Ovary (tissue), 7 donors: ENCODE measurements at regions not wholly inside any gene's neighbourhood (a gene's known extent, or its start where the extent isn't known, plus 50 kb on each side); places are given as distances from the start of the nearest gene placed in this dataset.

Experiments
- DNase-seq, 5 donors: peaks; one replicate each; pipeline ENCODE4 v3.0.0-alpha.2; 2019 to 2020
- H3K27ac ChIP-seq, 2 donors: fragments of 200-600 bp; one replicate each; pipeline versions ENCODE4 v1.5.1 to v1.8.0; 2019 to 2022
- H3K27me3 ChIP-seq: fragments of 200-600 bp; one replicate; pipeline ENCODE4 v1.8.0; 2022
- H3K36me3 ChIP-seq: fragments of 200-600 bp; sonication (generic); one replicate; pipeline ENCODE4 v1.5.1; 2019
- H3K4me1 ChIP-seq: one replicate; pipeline ENCODE4 v1.8.1; 2013; ENCODE audit warnings: mild to moderate bottlenecking, moderate library complexity; ENCODE audit not compliant: insufficient read depth
- H3K4me3 ChIP-seq: fragments of 200-600 bp; sonication (generic); one replicate; pipeline ENCODE4 v1.5.1; 2017
- H3K9me3 ChIP-seq, 2 donors: fragments of 200-600 bp in 1 of 2; sonication (generic) in 1 of 2; one replicate each; pipeline versions ENCODE4 v1.5.1 to v1.8.1; 2013 to 2019; ENCODE audit warnings: mild to moderate bottlenecking in 1 of 2, moderate library complexity in 1 of 2
- EP300 ChIP-seq: sonication (generic); formaldehyde crosslinking; IDR thresholded peaks from one replicate; pipeline ENCODE4 v1.6.1; 2017; ENCODE audit warnings: antibody characterized with exemption
- POLR2A ChIP-seq: fragments of 450-650 bp; IDR thresholded peaks from one replicate; pipeline ENCODE4 v1.6.1; 2017; ENCODE audit warnings: antibody characterized with exemption, mild to moderate bottlenecking, moderate library complexity
- WGBS, 3 donors: extraction: QIAGEN DNeasy Blood & Tissue Kit in 1 of 3; methylation state at CpG; one replicate each; pipeline versions ENCODE4 v1.1.5 to v1.1.7; 2013 to 2017; 5-methylcytosine and 5-hydroxymethylcytosine counted together
- intact Hi-C, 4 donors: fragments of 100-400 bp; cut with DNase I; formaldehyde crosslinking; loops; one replicate each; pipeline versions ENCODE4 v1.11.0 to v1.15.1; 2022 to 2023
- TF ChIP-seq, protein P1 (sequence below), 3 donors: fragments of 450-650 bp in 2 of 3; fragments of 200-600 bp in 1 of 3; IDR thresholded peaks; one replicate each; pipeline versions ENCODE4 v1.5.1 to v1.8.0; 2016 to 2022; ENCODE audit warnings: antibody characterized with exemption in 3 of 3, mild to moderate bottlenecking in 1 of 3
- donor health status: DM: no; HTN: no; CAD: no; lungs with moderate emphysema.
- donor health status: DM: no; HTN: no; CAD: no.
- donor health status: Bipolar disorder and iron deficiency.
- donor health status: DM: no; HTN: no; CAD: no.
- donor health status: DM: yes; HTN: yes; CAD: no.

- no peaks in the 10 kb centered on the region for H3K36me3 ChIP-seq
- WGBS, 3 donors, result 79 to 85% (median 79%) methylated on average over 5 of the region's 5 CpGs
- TF ChIP-seq POLR2A (no peak), EP300 (no peak)
- TF ChIP-seq, protein P1, sequence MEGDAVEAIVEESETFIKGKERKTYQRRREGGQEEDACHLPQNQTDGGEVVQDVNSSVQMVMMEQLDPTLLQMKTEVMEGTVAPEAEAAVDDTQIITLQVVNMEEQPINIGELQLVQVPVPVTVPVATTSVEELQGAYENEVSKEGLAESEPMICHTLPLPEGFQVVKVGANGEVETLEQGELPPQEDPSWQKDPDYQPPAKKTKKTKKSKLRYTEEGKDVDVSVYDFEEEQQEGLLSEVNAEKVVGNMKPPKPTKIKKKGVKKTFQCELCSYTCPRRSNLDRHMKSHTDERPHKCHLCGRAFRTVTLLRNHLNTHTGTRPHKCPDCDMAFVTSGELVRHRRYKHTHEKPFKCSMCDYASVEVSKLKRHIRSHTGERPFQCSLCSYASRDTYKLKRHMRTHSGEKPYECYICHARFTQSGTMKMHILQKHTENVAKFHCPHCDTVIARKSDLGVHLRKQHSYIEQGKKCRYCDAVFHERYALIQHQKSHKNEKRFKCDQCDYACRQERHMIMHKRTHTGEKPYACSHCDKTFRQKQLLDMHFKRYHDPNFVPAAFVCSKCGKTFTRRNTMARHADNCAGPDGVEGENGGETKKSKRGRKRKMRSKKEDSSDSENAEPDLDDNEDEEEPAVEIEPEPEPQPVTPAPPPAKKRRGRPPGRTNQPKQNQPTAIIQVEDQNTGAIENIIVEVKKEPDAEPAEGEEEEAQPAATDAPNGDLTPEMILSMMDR (IDR thresholded peaks at IDR 0.05), result no peak
These were observed 269.9 kb upstream of the UBE2E2 start for GRCh38 chr3:22933051-22933840.

GRCh38 chr3:22933841-22934116 lies 269.3 kb upstream of the UBE2E2 start:
- TF ChIP-seq, protein P1 (IDR thresholded peaks at IDR 0.05), result no peak
- no peaks in the 10 kb centered on the region for H3K27me3 ChIP-seq
- H3K27ac ChIP-seq, result no peak overlapping the region
- no peaks in the 10 kb centered on the region for H3K36me3 ChIP-seq
- H3K9me3 ChIP-seq, result no peaks in the 10 kb centered on the region
- H3K4me1 ChIP-seq, result peaks cover 5% of the 10 kb centered on the region
- intact Hi-C loops, result no loop called here
- DNase-seq, result no peak
- H3K4me3 ChIP-seq, result no peak overlapping the region

More at GRCh38 chr3:22933051-22933840, 269.9 kb upstream of the UBE2E2 start:
- intact Hi-C loops, result no loop called here
- no peak overlapping the region for H3K27ac ChIP-seq
- H3K27me3 ChIP-seq, result no peaks in the 10 kb centered on the region
- DNase-seq, result no peak
- H3K4me3 ChIP-seq, result no peak overlapping the region
- no peaks in the 10 kb centered on the region for H3K9me3 ChIP-seq
- H3K4me1 ChIP-seq, result peaks cover 8% of the 10 kb centered on the region

GRCh38 chr3:22935040-22935439 lies 268.1 kb upstream of the UBE2E2 start:
- no peak for DNase-seq
- Histone ChIP-seq H3K9me3 (no peaks in the 10 kb centered on the region), H3K27ac (no peak overlapping the region), H3K36me3 (no peaks in the 10 kb centered on the region), H3K4me1 (peaks cover 3% of the 10 kb centered on the region), H3K4me3 (no peak overlapping the region), H3K27me3 (no peaks in the 10 kb centered on the region)
- 87 to 95% (median 93%) methylated on average over 2 of the region's 2 CpGs for WGBS, 3 donors
- TF ChIP-seq, protein P1 (IDR thresholded peaks at IDR 0.05), result no peak
- TF ChIP-seq POLR2A (no peak), EP300 (no peak)
- intact Hi-C loops, result no loop called here

DNA sequence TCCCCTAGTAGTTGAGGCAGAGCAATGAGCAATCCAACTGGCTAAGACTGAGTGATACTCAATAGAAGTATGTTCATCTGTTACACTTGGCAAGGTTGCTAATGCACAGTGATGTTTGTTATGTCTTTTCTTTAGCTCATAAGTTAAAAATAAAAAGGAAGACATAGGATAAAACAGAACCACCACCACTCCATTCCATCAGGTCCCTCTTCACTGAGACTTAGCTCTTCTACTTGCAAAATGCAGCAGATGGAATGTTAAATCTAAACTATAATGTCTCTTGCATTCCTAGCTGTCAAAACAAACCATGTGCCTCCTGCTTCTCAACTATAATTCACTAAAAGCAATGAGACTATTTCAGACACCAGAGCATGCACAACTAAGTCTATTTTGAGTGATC lies 265.6 kb upstream of the UBE2E2 start:
- no peak overlapping the region for H3K4me3 ChIP-seq
- H3K27ac ChIP-seq, result no peak overlapping the region
- no peak for TF ChIP-seq EP300
- TF ChIP-seq POLR2A, result no peak
- TF ChIP-seq, protein P1 (IDR thresholded peaks at IDR 0.05), result no peak
- intact Hi-C loops, result no loop called here
- DNase-seq, result no peak
- H3K27me3 ChIP-seq, result no peaks in the 10 kb centered on the region
- H3K9me3 ChIP-seq, result no peaks in the 10 kb centered on the region
- H3K36me3 ChIP-seq, result no peaks in the 10 kb centered on the region
- H3K4me1 ChIP-seq, result peaks cover 3% of the 10 kb centered on the region
